Fibroblast of lung (primary cell): ENCODE measurements at regions not wholly inside any gene's neighbourhood (a gene's known extent, or its start where the extent isn't known, plus 50 kb on each side); places are given as distances from the start of the nearest gene placed in this dataset.

Source experiments
- DNase-seq, 2 donors: peaks; one replicate each; pipeline versions ENCODE4 v3.0.0 to v3.0.0-alpha.2; 2010; ENCODE audit warnings: low read depth in 2 of 2
- H2AFZ ChIP-seq: 2 replicates; pipeline ENCODE4 v1.5.1; 2012; ENCODE audit warnings: low read length, control low read depth, inconsistent platforms
- H3K27ac ChIP-seq: 2 replicates; pipeline ENCODE4 v1.5.1; 2011; ENCODE audit warnings: low read length, control low read depth; ENCODE audit not compliant: insufficient read depth
- H3K27me3 ChIP-seq: 2 replicates; pipeline ENCODE4 v1.5.1; 2011; ENCODE audit warnings: mild to moderate bottlenecking, low read length; ENCODE audit not compliant: control insufficient read depth, insufficient read depth
- H3K36me3 ChIP-seq: 2 replicates; pipeline ENCODE4 v1.5.1; 2011; ENCODE audit warnings: low read length; ENCODE audit not compliant: control insufficient read depth, insufficient read depth
- H3K4me1 ChIP-seq: 2 replicates; pipeline ENCODE4 v1.5.1; 2011; ENCODE audit warnings: low read length; ENCODE audit not compliant: control insufficient read depth, insufficient read depth; ENCODE audit errors: extremely low read depth
- H3K4me2 ChIP-seq: 2 replicates; pipeline ENCODE4 v1.5.1; 2011; ENCODE audit warnings: low read length, control low read depth; ENCODE audit not compliant: insufficient read depth; ENCODE audit errors: extremely low read depth
- H3K4me3 ChIP-seq, 4 experiments: fragments of 200-600 bp in 1 of 4; sonication (generic) in 1 of 4; replicated peaks in 1 of 4; 2 replicates each; pipeline ENCODE4 v1.5.1; 2011 to 2016; ENCODE audit warnings: low read length in 4 of 4, low read depth in 3 of 4, mild to moderate bottlenecking in 3 of 4, control low read depth in 2 of 4, inconsistent platforms in 1 of 4, mixed read lengths in 1 of 4; ENCODE audit not compliant: insufficient read depth in 1 of 4; ENCODE audit errors: control extremely low read depth in 1 of 4
- H3K79me2 ChIP-seq: 2 replicates; pipeline ENCODE4 v1.5.1; 2012; ENCODE audit warnings: mild to moderate bottlenecking, low read length, inconsistent platforms; ENCODE audit not compliant: control insufficient read depth, insufficient read depth
- H3K9ac ChIP-seq: 2 replicates; pipeline ENCODE4 v1.5.1; 2011; ENCODE audit warnings: mild to moderate bottlenecking, low read length, control low read depth; ENCODE audit not compliant: insufficient read depth
- H3K9me3 ChIP-seq: 2 replicates; pipeline ENCODE4 v1.5.1; 2012; ENCODE audit warnings: low read depth, low read length; ENCODE audit not compliant: control insufficient read depth, insufficient read depth
- H4K20me1 ChIP-seq: 2 replicates; pipeline ENCODE4 v1.5.1; 2011; ENCODE audit warnings: low read length; ENCODE audit not compliant: control insufficient read depth, insufficient read depth; ENCODE audit errors: extremely low read depth
- EZH2 ChIP-seq: IDR thresholded peaks from 2 replicates; pipeline ENCODE4 v1.5.1; 2012; ENCODE audit warnings: low read length, control low read depth, mild to moderate bottlenecking; ENCODE audit errors: missing control alignments
- TF ChIP-seq, protein P1 (sequence below), 2 donors: IDR thresholded peaks in 1 of 2; conservative IDR thresholded peaks in 1 of 2; 1 replicate in 1 of 2; 2 replicates in 1 of 2; pipeline ENCODE4 v1.5.1; 2011 to 2012; ENCODE audit warnings: low read length in 2 of 2, control low read depth in 1 of 2, inconsistent platforms in 1 of 2, low read depth in 1 of 2, mild to moderate bottlenecking in 1 of 2

DNA sequence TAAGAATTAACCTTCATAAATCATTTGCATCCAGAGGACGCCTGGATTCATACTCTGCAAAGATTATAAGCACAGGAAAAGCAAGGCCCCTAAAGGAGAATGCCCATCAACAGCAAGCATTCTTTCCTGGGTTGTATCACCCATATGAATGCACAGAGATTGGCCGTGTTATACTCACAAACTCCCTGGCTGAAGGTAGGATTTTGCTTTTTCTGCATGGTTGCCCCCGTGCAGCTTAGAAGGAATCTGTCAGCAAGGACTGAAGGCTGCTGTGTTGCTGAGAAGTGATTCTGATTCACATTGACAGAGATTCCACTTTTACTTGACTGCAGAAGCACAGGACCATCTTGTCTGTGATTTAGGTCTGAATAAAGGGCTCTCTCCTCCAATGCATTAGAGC lies 283.0 kb downstream of the LRRIQ3 start:
- Histone ChIP-seq H3K79me2 (no peaks in the 10 kb centered on the region), H3K4me2 (no peak overlapping the region), H3K9me3 (no peaks in the 10 kb centered on the region), H3K4me1 (no peaks in the 10 kb centered on the region), H3K27me3 (no peaks in the 10 kb centered on the region), H2AFZ (no peak overlapping the region), H3K9ac (no peak overlapping the region), H4K20me1 (no peaks in the 10 kb centered on the region), H3K4me3 (no peak overlapping the region), H3K36me3 (no peaks in the 10 kb centered on the region), H3K27ac (no peak overlapping the region)
- no peak for TF ChIP-seq EZH2
- TF ChIP-seq, protein P1, sequence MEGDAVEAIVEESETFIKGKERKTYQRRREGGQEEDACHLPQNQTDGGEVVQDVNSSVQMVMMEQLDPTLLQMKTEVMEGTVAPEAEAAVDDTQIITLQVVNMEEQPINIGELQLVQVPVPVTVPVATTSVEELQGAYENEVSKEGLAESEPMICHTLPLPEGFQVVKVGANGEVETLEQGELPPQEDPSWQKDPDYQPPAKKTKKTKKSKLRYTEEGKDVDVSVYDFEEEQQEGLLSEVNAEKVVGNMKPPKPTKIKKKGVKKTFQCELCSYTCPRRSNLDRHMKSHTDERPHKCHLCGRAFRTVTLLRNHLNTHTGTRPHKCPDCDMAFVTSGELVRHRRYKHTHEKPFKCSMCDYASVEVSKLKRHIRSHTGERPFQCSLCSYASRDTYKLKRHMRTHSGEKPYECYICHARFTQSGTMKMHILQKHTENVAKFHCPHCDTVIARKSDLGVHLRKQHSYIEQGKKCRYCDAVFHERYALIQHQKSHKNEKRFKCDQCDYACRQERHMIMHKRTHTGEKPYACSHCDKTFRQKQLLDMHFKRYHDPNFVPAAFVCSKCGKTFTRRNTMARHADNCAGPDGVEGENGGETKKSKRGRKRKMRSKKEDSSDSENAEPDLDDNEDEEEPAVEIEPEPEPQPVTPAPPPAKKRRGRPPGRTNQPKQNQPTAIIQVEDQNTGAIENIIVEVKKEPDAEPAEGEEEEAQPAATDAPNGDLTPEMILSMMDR (conservative IDR thresholded peaks at IDR 0.05 in 1 of 2, IDR thresholded peaks at IDR 0.05 in 1 of 2; ENCODE audit: low read depth in 1 of 2, low read length in 2 of 2), result no peak
- no peak for DNase-seq

DNA sequence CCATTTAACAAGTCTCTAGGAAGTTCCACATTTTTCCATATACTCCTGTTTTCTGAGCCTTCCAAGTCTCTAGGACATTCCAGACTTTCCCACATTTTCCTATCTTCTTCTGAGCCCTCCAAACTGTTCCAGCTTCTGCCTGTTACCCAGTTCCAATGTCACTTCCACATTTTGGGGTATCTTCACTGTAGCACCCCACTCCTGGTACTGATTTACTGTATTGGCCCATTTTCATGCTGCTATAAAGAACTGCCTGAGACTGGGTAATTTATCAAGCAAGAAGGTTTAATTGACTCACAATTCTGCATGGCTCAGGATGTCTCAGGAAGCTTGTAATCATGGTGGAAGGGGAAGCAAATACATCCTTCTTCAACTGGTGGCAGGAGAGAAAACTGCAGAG lies 285.0 kb downstream of the LRRIQ3 start:
- Histone ChIP-seq H2AFZ (no peak overlapping the region), H3K4me2 (no peak overlapping the region), H3K4me1 (no peaks in the 10 kb centered on the region), H3K79me2 (no peaks in the 10 kb centered on the region), H3K9me3 (no peaks in the 10 kb centered on the region), H3K36me3 (no peaks in the 10 kb centered on the region), H3K4me3 (no peak overlapping the region), H3K27ac (no peak overlapping the region), H3K27me3 (no peaks in the 10 kb centered on the region), H3K9ac (no peak overlapping the region), H4K20me1 (no peaks in the 10 kb centered on the region)
- DNase-seq, result no peak
- no peak for TF ChIP-seq EZH2
- TF ChIP-seq, protein P1 (conservative IDR thresholded peaks at IDR 0.05 in 1 of 2, IDR thresholded peaks at IDR 0.05 in 1 of 2; ENCODE audit: low read depth in 1 of 2, low read length in 2 of 2), result no peak

DNA sequence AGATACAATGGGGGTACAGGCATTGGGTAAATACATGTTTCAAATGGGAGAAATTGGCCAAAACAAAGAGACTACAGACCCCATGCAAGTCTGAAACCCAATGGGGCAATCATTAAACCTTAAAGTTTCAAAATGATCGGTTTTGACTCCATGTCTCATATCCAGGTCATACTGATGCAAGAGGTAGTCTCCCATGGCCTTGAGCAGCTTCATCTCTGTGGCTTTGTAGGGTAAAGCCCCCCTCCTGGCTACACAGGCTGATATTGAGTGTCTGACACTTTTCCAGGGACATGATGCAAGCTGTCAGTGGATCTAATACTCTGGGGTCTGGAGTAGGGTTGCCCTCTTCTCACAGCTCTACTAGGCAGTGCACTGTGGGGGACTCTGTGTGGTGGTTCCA lies 286.1 kb downstream of the LRRIQ3 start:
- H3K9me3 ChIP-seq, result no peaks in the 10 kb centered on the region
- H3K4me2 ChIP-seq, result no peak overlapping the region
- H3K36me3 ChIP-seq, result no peaks in the 10 kb centered on the region
- no peak for TF ChIP-seq EZH2
- TF ChIP-seq, protein P1 (conservative IDR thresholded peaks at IDR 0.05 in 1 of 2, IDR thresholded peaks at IDR 0.05 in 1 of 2; ENCODE audit: low read depth in 1 of 2, low read length in 2 of 2), result no peak
- H3K27me3 ChIP-seq, result no peaks in the 10 kb centered on the region
- no peak overlapping the region for H3K9ac ChIP-seq
- H3K27ac ChIP-seq, result no peak overlapping the region
- no peak overlapping the region for H3K4me3 ChIP-seq
- H2AFZ ChIP-seq, result no peak overlapping the region
- H3K79me2 ChIP-seq, result no peaks in the 10 kb centered on the region
- H3K4me1 ChIP-seq, result no peaks in the 10 kb centered on the region
- H4K20me1 ChIP-seq, result no peaks in the 10 kb centered on the region
- DNase-seq, result no peak
